IMR-90 (cell line): ENCODE measurements at regions not wholly inside any gene's neighbourhood (a gene's known extent, or its start where the extent isn't known, plus 50 kb on each side); places are given as distances from the start of the nearest gene placed in this dataset.

Source experiments
- ATAC-seq: fragments of 200-7000 bp; cut with Tn5 transposase; 2 replicates; pipeline ENCODE4 v1.9.1; 2020; ENCODE audit warnings: low read depth, mild to moderate bottlenecking, moderate library complexity
- BruUV-seq: library from RNA; stranded (reverse); fragments of 400-500 nt; replicated peaks from 2 replicates; lab custom pipeline; 2021; lab: Mats Ljungman, UMichigan
- CTCF ChIA-PET: fragments of 300-600 bp; formaldehyde crosslinking; extraction: SDS; loops from one replicate; lab custom pipeline; 2021; ENCODE audit warnings: antibody characterized with exemption; lab: Yijun Ruan, JAX
- POLR2A ChIA-PET: fragments of 300-600 bp; sonication (Branson Sonifier 250); formaldehyde crosslinking; loops from one replicate; lab custom pipeline; 2022; ENCODE audit warnings: antibody characterized with exemption; ENCODE audit not compliant: unreplicated experiment; lab: Charles Lee
- DNase-seq: peaks from one replicate; pipeline ENCODE4 v3.0.0; 2013
- H2AFZ ChIP-seq: replicated peaks from 2 replicates; pipeline ENCODE3; 2013; ENCODE audit warnings: low read length, mild to moderate bottlenecking; ENCODE audit not compliant: poor library complexity
- H2AK5ac ChIP-seq: 2 replicates; pipeline ENCODE4 v1.6.1; 2013; ENCODE audit warnings: low read depth, low read length, inconsistent platforms
- H2AK9ac ChIP-seq: replicated peaks from 2 replicates; pipeline ENCODE3; 2013; ENCODE audit warnings: mild to moderate bottlenecking, low read depth, low read length, moderate library complexity; ENCODE audit not compliant: poor library complexity
- H2BK120ac ChIP-seq: 2 replicates; pipeline ENCODE4 v1.6.1; 2013; ENCODE audit warnings: low read depth, low read length, inconsistent platforms
- H2BK15ac ChIP-seq: 3 replicates; pipeline ENCODE4 v1.6.1; 2013; ENCODE audit warnings: low read depth, low read length, inconsistent platforms
- H2BK20ac ChIP-seq: 2 replicates; pipeline ENCODE4 v1.6.1; 2013; ENCODE audit warnings: low read depth, mild to moderate bottlenecking, inconsistent platforms, low read length, moderate library complexity
- H2BK5ac ChIP-seq: 2 replicates; pipeline ENCODE4 v1.6.1; 2013; ENCODE audit warnings: mild to moderate bottlenecking, low read depth, low read length, inconsistent platforms; ENCODE audit not compliant: poor library complexity, severe bottlenecking
- H3K14ac ChIP-seq: replicated peaks from 2 replicates; pipeline ENCODE4 v1.6.1; 2013; ENCODE audit warnings: low read depth, low read length, inconsistent platforms
- H3K18ac ChIP-seq: 2 replicates; pipeline ENCODE4 v1.6.1; 2013; ENCODE audit warnings: low read depth, low read length, control low read depth
- H3K23ac ChIP-seq: 2 replicates; pipeline ENCODE4 v1.6.1; 2013; ENCODE audit warnings: low read depth, low read length, inconsistent platforms
- H3K27ac ChIP-seq: 2 replicates; pipeline ENCODE4 v1.5.1; 2013; ENCODE audit warnings: mild to moderate bottlenecking, control low read depth, low read length; ENCODE audit not compliant: insufficient read depth
- H3K27me3 ChIP-seq: 2 replicates; pipeline ENCODE4 v1.6.1; 2013; ENCODE audit warnings: low read length; ENCODE audit not compliant: control insufficient read depth, insufficient read depth
- H3K36me3 ChIP-seq: 2 replicates; pipeline ENCODE4 v1.6.1; 2013; ENCODE audit warnings: low read length, mixed read lengths; ENCODE audit not compliant: control insufficient read depth, insufficient read depth
- H3K4ac ChIP-seq: 2 replicates; pipeline ENCODE4 v1.6.1; 2013; ENCODE audit warnings: low read depth, low read length, inconsistent platforms
- H3K4me1 ChIP-seq: 2 replicates; pipeline ENCODE4 v1.6.1; 2013; ENCODE audit warnings: low read length, mixed read lengths; ENCODE audit not compliant: control insufficient read depth, insufficient read depth
- H3K4me2 ChIP-seq: 2 replicates; pipeline ENCODE4 v1.6.1; 2013; ENCODE audit warnings: low read depth, mild to moderate bottlenecking, control low read depth, low read length, moderate library complexity
- H3K4me3 ChIP-seq: 2 replicates; pipeline ENCODE4 v1.5.1; 2013; ENCODE audit warnings: low read depth, mild to moderate bottlenecking, control low read depth, low read length, moderate library complexity; ENCODE audit not compliant: insufficient read depth
- H3K56ac ChIP-seq: 2 replicates; pipeline ENCODE4 v1.6.1; 2013; ENCODE audit warnings: low read length, inconsistent platforms; ENCODE audit not compliant: insufficient read depth; ENCODE audit errors: extremely low read depth
- H3K79me1 ChIP-seq, 2 experiments: 2 replicates each; pipeline ENCODE4 v1.6.1; 2013; ENCODE audit warnings: low read length in 2 of 2, inconsistent platforms in 1 of 2, low read depth in 1 of 2
- H3K9ac ChIP-seq: 2 replicates; pipeline ENCODE4 v1.6.1; 2013; ENCODE audit warnings: low read depth, low read length, control low read depth
- H3K9me1 ChIP-seq: 2 replicates; pipeline ENCODE4 v1.6.1; 2013; ENCODE audit warnings: low read length, inconsistent platforms; ENCODE audit not compliant: insufficient read depth
- H3K9me3 ChIP-seq: 2 replicates; pipeline ENCODE4 v1.6.1; 2013; ENCODE audit warnings: low read length; ENCODE audit not compliant: control insufficient read depth, insufficient read depth
- H4K20me1 ChIP-seq: 2 replicates; pipeline ENCODE4 v1.6.1; 2013; ENCODE audit warnings: low read length, inconsistent platforms; ENCODE audit not compliant: insufficient read depth
- H4K5ac ChIP-seq: 2 replicates; pipeline ENCODE4 v1.6.1; 2013; ENCODE audit warnings: mild to moderate bottlenecking, low read depth, low read length, control low read depth
- H4K8ac ChIP-seq, 2 experiments: 2 replicates each; pipeline ENCODE4 v1.6.1; 2013; ENCODE audit warnings: low read depth in 2 of 2, low read length in 2 of 2, control low read depth in 1 of 2, inconsistent platforms in 1 of 2
- H4K91ac ChIP-seq: 2 replicates; pipeline ENCODE4 v1.6.1; 2013; ENCODE audit warnings: low read depth, low read length, inconsistent platforms; ENCODE audit not compliant: insufficient read depth
- BHLHE40 ChIP-seq: fragments of 150-350 bp; IDR thresholded peaks from 2 replicates; pipeline ENCODE4 v1.6.1; 2016; ENCODE audit warnings: mild to moderate bottlenecking, low read depth, low read length
- FOS ChIP-seq: fragments of 150-350 bp; IDR thresholded peaks from 2 replicates; pipeline ENCODE4 v1.6.1; 2016; ENCODE audit warnings: low read depth, low read length
- MAZ ChIP-seq: IDR thresholded peaks from 2 replicates; pipeline ENCODE4 v1.6.1; 2012; ENCODE audit warnings: low read depth, mild to moderate bottlenecking, low read length, improper control_type of control experiment, moderate library complexity, borderline replicate concordance
- MXI1 ChIP-seq: IDR thresholded peaks from 2 replicates; pipeline ENCODE4 v1.6.1; 2012; ENCODE audit warnings: low read depth, mild to moderate bottlenecking, low read length, moderate library complexity, borderline replicate concordance
- POLR2A ChIP-seq: IDR thresholded peaks from 2 replicates; pipeline ENCODE4 v1.6.1; 2012; ENCODE audit warnings: mild to moderate bottlenecking, low read depth, low read length
- RAD21 ChIP-seq: IDR thresholded peaks from 2 replicates; pipeline ENCODE4 v1.6.1; 2012; ENCODE audit warnings: low read length, improper control_type of control experiment
- SMC3 ChIP-seq: fragments of 150-350 bp; IDR thresholded peaks from 2 replicates; pipeline ENCODE4 v1.6.1; 2016; ENCODE audit warnings: low read depth, mild to moderate bottlenecking, antibody characterized with exemption, low read length, moderate library complexity
- WGBS, 2 experiments: methylation state at CpG; one replicate each; pipeline versions ENCODE4 v1.1.5 to v1.1.7; 2013; ENCODE audit warnings: missing lambda C conversion rate in 2 of 2; ENCODE audit not compliant: insufficient read length in 1 of 2; ENCODE audit errors: extremely low coverage in 2 of 2; 5-methylcytosine and 5-hydroxymethylcytosine counted together
- dilution Hi-C: fragments of 300-500 bp; cut with HindIII; formaldehyde crosslinking; loops from one replicate; pipeline ENCODE4 v1.14.3; 2018; ENCODE audit warnings: low sequenced_read_pairs; ENCODE audit not compliant: unreplicated experiment
- in situ Hi-C: fragments of 300-500 bp; cut with MboI; formaldehyde crosslinking; loops from 3 replicates; pipeline ENCODE4 v1.14.3; 2019; ENCODE audit warnings: low sequenced_read_pairs, inconsistent platforms, mixed read lengths
- intact Hi-C: fragments of 100-400 bp; cut with micrococcal nuclease; formaldehyde crosslinking; loops from 2 replicates; pipeline ENCODE4 v1.10.0; 2022

GRCh38 chr15:98070137-98070536 is 109.6 kb downstream of the ARRDC4 start:
- H3K4me1 ChIP-seq: no peaks in the 10 kb centered on the region
- no peak overlapping the region for H2BK5ac ChIP-seq
- H4K91ac ChIP-seq: no peak overlapping the region
- no peaks in the 10 kb centered on the region for H3K9me1 ChIP-seq
- no peak overlapping the region for H3K27ac ChIP-seq
- H3K23ac ChIP-seq: no peak overlapping the region
- no peak overlapping the region for H3K18ac ChIP-seq
- in situ Hi-C loops: no loop called here
- WGBS, 2 experiments: no CpG with 5 or more reads among the region's 2 CpGs
- H2AK9ac ChIP-seq: no peak overlapping the region
- H2BK20ac ChIP-seq: no peak overlapping the region
- CTCF ChIA-PET: interaction anchor here (1.0 kb wide), 1 partner anchor 37 kb away, joined by 4 read pairs; no protein-coding TSS in a partner anchor
- no peaks in the 10 kb centered on the region for H3K27me3 ChIP-seq
- intact Hi-C loops: loop anchor here (10.0 kb wide), 1 partner anchor 65 kb away; no protein-coding TSS in a partner anchor
- no peak overlapping the region for H4K8ac ChIP-seq
- H3K4me2 ChIP-seq: no peak overlapping the region
- BruUV-seq: no TSS peak
- H3K9ac ChIP-seq: no peak overlapping the region
- DNase-seq (no peak), ATAC-seq (no peak)
- no peak overlapping the region for H3K14ac ChIP-seq
- H3K4me3 ChIP-seq: no peak overlapping the region
- no peak overlapping the region for H2AFZ ChIP-seq
- TF ChIP-seq FOS (no peak), MXI1 (no peak), BHLHE40 (no peak), MAZ (no peak), POLR2A (no peak), RAD21 (no peak), SMC3 (no peak)
- H3K36me3 ChIP-seq: no peaks in the 10 kb centered on the region
- H3K79me1 ChIP-seq: no peaks in the 10 kb centered on the region
- H3K9me3 ChIP-seq: peaks cover 7% of the 10 kb centered on the region
- H2BK120ac ChIP-seq: no peak overlapping the region
- no peak overlapping the region for H4K5ac ChIP-seq
- no peak overlapping the region for H3K4ac ChIP-seq
- dilution Hi-C loops: no loop called here
- H2BK15ac ChIP-seq: no peak overlapping the region
- no peak overlapping the region for H3K56ac ChIP-seq
- no peaks in the 10 kb centered on the region for H4K20me1 ChIP-seq
- POLR2A ChIA-PET: no interaction called here
- H2AK5ac ChIP-seq: no peak overlapping the region
